ENCODE measurements at regions not wholly inside any gene's neighbourhood (a gene's known extent, or its start where the extent isn't known, plus 50 kb on each side); places are given as distances from the start of the nearest gene placed in this dataset.

DNA sequence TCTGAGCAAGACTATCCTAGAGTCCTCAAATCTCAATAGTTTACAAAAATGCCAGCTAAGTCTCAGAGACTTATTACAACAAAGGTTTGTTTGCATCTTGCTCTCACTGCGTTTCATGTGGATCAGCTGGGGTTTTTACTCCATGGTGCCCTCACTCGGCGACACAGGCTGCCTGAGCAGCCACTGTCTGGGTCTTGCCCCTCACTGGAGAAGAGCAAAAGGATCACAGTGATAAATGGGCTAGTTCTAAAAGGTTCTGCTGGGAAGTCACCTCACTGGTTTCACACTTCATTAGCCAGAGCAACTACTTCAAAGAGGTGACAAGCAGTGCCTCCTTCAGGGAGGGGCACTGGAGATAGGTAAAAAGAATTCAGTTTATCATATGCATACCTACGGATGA lies 392.0 kb downstream of the RPL10L start:
- DNase-seq (ENCODE audit: low spot score in 2 of 2), result no peak
- H3K4me1 ChIP-seq, result no peaks in the 10 kb centered on the region
- no peaks in the 10 kb centered on the region for H3K9me3 ChIP-seq
- H3K27ac ChIP-seq, result no peak overlapping the region
- WGBS, 2 donors, result 61 to 74% methylated on average over 4 of the region's 4 CpGs
- TF ChIP-seq, protein P1, sequence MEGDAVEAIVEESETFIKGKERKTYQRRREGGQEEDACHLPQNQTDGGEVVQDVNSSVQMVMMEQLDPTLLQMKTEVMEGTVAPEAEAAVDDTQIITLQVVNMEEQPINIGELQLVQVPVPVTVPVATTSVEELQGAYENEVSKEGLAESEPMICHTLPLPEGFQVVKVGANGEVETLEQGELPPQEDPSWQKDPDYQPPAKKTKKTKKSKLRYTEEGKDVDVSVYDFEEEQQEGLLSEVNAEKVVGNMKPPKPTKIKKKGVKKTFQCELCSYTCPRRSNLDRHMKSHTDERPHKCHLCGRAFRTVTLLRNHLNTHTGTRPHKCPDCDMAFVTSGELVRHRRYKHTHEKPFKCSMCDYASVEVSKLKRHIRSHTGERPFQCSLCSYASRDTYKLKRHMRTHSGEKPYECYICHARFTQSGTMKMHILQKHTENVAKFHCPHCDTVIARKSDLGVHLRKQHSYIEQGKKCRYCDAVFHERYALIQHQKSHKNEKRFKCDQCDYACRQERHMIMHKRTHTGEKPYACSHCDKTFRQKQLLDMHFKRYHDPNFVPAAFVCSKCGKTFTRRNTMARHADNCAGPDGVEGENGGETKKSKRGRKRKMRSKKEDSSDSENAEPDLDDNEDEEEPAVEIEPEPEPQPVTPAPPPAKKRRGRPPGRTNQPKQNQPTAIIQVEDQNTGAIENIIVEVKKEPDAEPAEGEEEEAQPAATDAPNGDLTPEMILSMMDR (IDR thresholded peaks at IDR 0.05), result no peak
- no peak for TF ChIP-seq EP300 (IDR thresholded peaks at IDR 0.05)
- TF ChIP-seq POLR2A (IDR thresholded peaks at IDR 0.05), result no peak
- H3K4me3 ChIP-seq, result no peak overlapping the region
- no peaks in the 10 kb centered on the region for H3K27me3 ChIP-seq
- no peaks in the 10 kb centered on the region for H3K36me3 ChIP-seq

- 69 to 86% methylated on average over 3 of the region's 3 CpGs for WGBS, 2 donors
- no peak for TF ChIP-seq EP300 (IDR thresholded peaks at IDR 0.05)
- no peaks in the 10 kb centered on the region for H3K36me3 ChIP-seq
- H3K4me3 ChIP-seq, result no peak overlapping the region
- no peaks in the 10 kb centered on the region for H3K4me1 ChIP-seq
- no peak for DNase-seq (ENCODE audit: low spot score in 2 of 2)
- H3K27me3 ChIP-seq, result no peaks in the 10 kb centered on the region
- no peaks in the 10 kb centered on the region for H3K9me3 ChIP-seq
- H3K27ac ChIP-seq, result no peak overlapping the region
These were observed 395.2 kb downstream of the RPL10L start for GRCh38 chr14:46256381-46256780.

- Histone ChIP-seq H3K9me3 (no peaks in the 10 kb centered on the region), H3K36me3 (no peaks in the 10 kb centered on the region), H3K4me1 (no peaks in the 10 kb centered on the region), H3K27me3 (no peaks in the 10 kb centered on the region), H3K4me3 (no peak overlapping the region), H3K27ac (no peak overlapping the region)
- TF ChIP-seq POLR2A (IDR thresholded peaks at IDR 0.05) (no peak), EP300 (IDR thresholded peaks at IDR 0.05) (no peak)
- TF ChIP-seq, protein P1 (IDR thresholded peaks at IDR 0.05), result peak; percentile 13 to 46 (median 36)
- DNase-seq (ENCODE audit: low spot score in 2 of 2), result no peak
These were observed 401.4 kb downstream of the RPL10L start for GRCh38 chr14:46250113-46250703.

GRCh38 chr14:46248001-46248630 lies 403.5 kb downstream of the RPL10L start:
- H3K4me1 ChIP-seq, result no peaks in the 10 kb centered on the region
- H3K36me3 ChIP-seq, result no peaks in the 10 kb centered on the region
- DNase-seq (ENCODE audit: low spot score in 2 of 2), result no peak
- no peaks in the 10 kb centered on the region for H3K9me3 ChIP-seq
- no peak overlapping the region for H3K4me3 ChIP-seq
- WGBS, 2 donors, result 44 to 47% methylated on average over 1 of the region's 1 CpG
- H3K27ac ChIP-seq, result no peak overlapping the region
- H3K27me3 ChIP-seq, result no peaks in the 10 kb centered on the region
- no peak for TF ChIP-seq EP300 (IDR thresholded peaks at IDR 0.05)
- TF ChIP-seq POLR2A (IDR thresholded peaks at IDR 0.05), result no peak
- TF ChIP-seq, protein P1 (IDR thresholded peaks at IDR 0.05), result no peak

- DNase-seq (ENCODE audit: low spot score in 2 of 2), result no peak
- Histone ChIP-seq H3K4me1 (no peaks in the 10 kb centered on the region), H3K4me3 (no peak overlapping the region), H3K9me3 (no peaks in the 10 kb centered on the region), H3K27me3 (no peaks in the 10 kb centered on the region), H3K27ac (no peak overlapping the region), H3K36me3 (no peaks in the 10 kb centered on the region)
- WGBS, 2 donors, result 82 to 88% methylated on average over 2 of the region's 2 CpGs
- no peak for TF ChIP-seq EP300 (IDR thresholded peaks at IDR 0.05)
These were observed 406.3 kb downstream of the RPL10L start for GRCh38 chr14:46245276-46245675.

- DNase-seq (ENCODE audit: low spot score in 2 of 2), result no peak
- Histone ChIP-seq H3K9me3 (no peaks in the 10 kb centered on the region), H3K4me1 (no peaks in the 10 kb centered on the region), H3K27me3 (no peaks in the 10 kb centered on the region), H3K4me3 (no peak overlapping the region), H3K36me3 (no peaks in the 10 kb centered on the region), H3K27ac (no peak overlapping the region)
- no peak for TF ChIP-seq POLR2A (IDR thresholded peaks at IDR 0.05)
- no peak for TF ChIP-seq EP300 (IDR thresholded peaks at IDR 0.05)
- TF ChIP-seq, protein P1 (IDR thresholded peaks at IDR 0.05), result no peak
- 49 to 55% methylated on average over 2 of the region's 2 CpGs for WGBS, 2 donors
These were observed 417.8 kb downstream of the RPL10L start for GRCh38 chr14:46233786-46234185.
